AG09309 (cell line): ENCODE measurements at regions not wholly inside any gene's neighbourhood (a gene's known extent, or its start where the extent isn't known, plus 50 kb on each side); places are given as distances from the start of the nearest gene placed in this dataset.

Experiments used
- DNase-seq: peaks from one replicate; pipeline ENCODE4 v3.0.0-alpha.2; 2010; ENCODE audit warnings: low read depth
- H3K4me3 ChIP-seq: 2 replicates; pipeline ENCODE4 v1.5.1; 2011; ENCODE audit warnings: mild to moderate bottlenecking, low read depth, low read length, moderate library complexity; ENCODE audit not compliant: control insufficient read depth
- TF ChIP-seq, protein P1 (sequence below): IDR thresholded peaks from 2 replicates; pipeline ENCODE4 v1.5.1; 2011; ENCODE audit warnings: mild to moderate bottlenecking, low read depth, low read length, inconsistent platforms; ENCODE audit not compliant: insufficient read depth, control insufficient read depth; ENCODE audit errors: missing control alignments

GRCh38 chr2:12177455-12178288 is 431.2 kb downstream of the LPIN1 start:
- no peak overlapping the region for H3K4me3 ChIP-seq
- DNase-seq: no peak
- TF ChIP-seq, protein P1, sequence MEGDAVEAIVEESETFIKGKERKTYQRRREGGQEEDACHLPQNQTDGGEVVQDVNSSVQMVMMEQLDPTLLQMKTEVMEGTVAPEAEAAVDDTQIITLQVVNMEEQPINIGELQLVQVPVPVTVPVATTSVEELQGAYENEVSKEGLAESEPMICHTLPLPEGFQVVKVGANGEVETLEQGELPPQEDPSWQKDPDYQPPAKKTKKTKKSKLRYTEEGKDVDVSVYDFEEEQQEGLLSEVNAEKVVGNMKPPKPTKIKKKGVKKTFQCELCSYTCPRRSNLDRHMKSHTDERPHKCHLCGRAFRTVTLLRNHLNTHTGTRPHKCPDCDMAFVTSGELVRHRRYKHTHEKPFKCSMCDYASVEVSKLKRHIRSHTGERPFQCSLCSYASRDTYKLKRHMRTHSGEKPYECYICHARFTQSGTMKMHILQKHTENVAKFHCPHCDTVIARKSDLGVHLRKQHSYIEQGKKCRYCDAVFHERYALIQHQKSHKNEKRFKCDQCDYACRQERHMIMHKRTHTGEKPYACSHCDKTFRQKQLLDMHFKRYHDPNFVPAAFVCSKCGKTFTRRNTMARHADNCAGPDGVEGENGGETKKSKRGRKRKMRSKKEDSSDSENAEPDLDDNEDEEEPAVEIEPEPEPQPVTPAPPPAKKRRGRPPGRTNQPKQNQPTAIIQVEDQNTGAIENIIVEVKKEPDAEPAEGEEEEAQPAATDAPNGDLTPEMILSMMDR: no peak

DNA sequence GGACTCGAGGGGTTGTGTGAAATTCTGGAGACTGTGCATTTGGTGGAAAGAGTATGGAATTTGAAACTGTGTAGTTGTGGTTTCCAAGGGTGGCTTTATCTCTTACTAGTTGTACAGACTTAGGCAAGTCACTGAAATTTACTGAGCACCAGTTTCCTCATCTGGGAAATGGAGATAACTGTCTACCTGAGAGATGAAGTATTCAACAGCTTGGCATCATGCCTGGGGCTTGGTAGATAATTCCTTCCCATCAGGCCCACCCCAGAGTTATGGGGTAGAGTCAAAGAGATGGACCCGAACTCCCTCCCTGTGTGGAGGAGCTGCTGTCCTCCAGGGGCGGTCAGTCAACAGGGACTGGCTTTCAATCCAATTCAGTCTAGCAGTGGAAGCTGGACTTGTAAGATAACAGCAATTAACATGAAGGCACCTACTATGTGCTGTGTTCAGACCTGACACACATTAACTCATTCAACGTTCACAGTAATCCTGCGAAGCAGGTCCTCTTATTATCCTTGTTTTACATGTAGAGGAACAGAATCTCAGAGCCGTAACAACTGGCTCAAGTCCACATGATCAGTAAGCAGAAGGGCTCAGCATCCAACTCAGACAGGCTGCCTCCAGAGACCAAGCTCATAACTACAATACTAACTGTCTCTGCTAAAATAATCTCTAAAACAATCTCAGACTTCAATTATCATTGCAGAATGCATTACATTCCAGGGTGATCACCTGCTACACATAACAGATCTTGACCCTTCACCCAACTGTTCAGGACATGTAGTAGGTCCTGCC is 432.1 kb downstream of the LPIN1 start:
- TF ChIP-seq, protein P1: no peak
- DNase-seq: no peak
- no peak overlapping the region for H3K4me3 ChIP-seq

DNA sequence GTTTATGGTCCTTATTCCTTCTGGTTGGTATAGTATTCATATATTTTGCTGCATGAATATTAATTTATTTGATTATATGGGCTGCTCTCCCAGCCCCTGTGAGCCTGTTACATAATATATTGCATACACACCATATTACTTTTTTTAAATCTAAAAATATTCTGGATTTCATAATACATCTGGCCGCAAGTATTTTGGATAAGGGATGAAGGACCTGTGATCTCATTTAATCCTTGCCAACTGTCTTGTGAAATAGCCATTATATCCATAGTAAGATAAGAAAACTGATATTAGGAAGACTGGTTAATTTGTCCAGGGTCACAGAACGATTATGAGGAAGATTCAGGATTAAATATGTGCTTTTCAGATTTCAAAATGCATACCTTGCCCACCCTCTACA is 433.6 kb downstream of the LPIN1 start:
- DNase-seq: no peak
- H3K4me3 ChIP-seq: no peak overlapping the region
- TF ChIP-seq, protein P1: no peak

DNA sequence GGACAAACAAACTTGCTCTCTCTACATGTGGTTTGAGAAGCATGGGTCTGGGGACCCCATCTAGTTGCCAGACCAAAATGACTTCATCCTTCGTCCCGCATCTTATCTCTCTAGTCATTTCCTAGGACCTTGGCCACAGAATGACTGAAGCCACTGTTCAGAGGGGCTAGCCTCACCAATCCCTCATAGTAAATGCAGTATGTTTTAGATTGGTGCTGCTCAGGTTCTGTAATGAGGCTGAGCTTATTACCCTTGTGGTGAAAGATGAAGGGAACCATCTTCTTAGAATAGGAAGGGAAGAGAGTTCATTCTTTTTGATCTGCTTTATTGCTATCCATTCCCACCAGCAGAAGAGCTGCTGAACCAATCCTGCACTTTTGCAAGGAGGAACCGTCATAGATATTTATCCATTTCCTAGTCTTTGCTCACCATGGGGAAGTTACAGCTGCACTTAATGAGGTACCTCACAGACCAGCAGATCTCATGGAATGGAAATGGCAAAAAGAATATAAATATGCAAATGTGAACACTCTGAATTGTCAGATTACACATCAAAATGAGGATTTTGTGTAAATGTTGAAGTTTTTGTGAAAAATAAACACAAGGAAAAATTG is 436.7 kb downstream of the LPIN1 start:
- no peak overlapping the region for H3K4me3 ChIP-seq
- DNase-seq: no peak
- TF ChIP-seq, protein P1: no peak

DNA sequence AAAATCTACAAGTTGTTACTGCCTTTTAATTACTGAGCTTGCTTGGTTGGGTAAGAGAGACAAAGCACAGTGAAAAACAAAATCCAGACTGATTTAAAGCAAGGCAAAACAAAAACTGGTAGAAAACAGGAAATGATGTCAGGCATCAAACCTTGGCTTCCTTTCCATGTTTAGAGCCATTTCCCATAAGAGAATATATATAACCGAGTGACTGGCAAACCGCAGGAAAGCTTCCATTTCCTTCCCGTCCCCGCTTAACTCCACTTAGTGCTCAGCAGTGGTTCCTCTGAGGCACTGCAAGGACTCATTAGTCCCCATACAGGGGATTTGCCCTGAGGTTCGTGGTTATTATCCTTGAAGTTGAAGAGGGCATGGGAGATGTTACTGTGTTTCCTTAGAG is 446.3 kb downstream of the LPIN1 start:
- H3K4me3 ChIP-seq: no peak overlapping the region
- TF ChIP-seq, protein P1: no peak
- DNase-seq: no peak

GRCh38 chr2:12194968-12195367 is 448.5 kb downstream of the LPIN1 start:
- H3K4me3 ChIP-seq: no peak overlapping the region
- DNase-seq: no peak
- TF ChIP-seq, protein P1: no peak
